IPS-15b (cell line): ENCODE measurements at regions not wholly inside any gene's neighbourhood (a gene's known extent, or its start where the extent isn't known, plus 50 kb on each side); places are given as distances from the start of the nearest gene placed in this dataset.
"Not testable (repeated sequence)": the region's sequence is repeated elsewhere in the genome, so short reads cannot be mapped to it uniquely, and the experiment has no call there.

Experiments used
- H3K27me3 ChIP-seq: one replicate; pipeline ENCODE4 v1.6.1; 2013; ENCODE audit warnings: low read length; ENCODE audit not compliant: control insufficient read depth, insufficient read depth
- H3K36me3 ChIP-seq: one replicate; pipeline ENCODE4 v1.6.1; 2013; ENCODE audit warnings: low read length; ENCODE audit not compliant: control insufficient read depth, insufficient read depth
- H3K4me1 ChIP-seq: one replicate; pipeline ENCODE4 v1.6.1; 2013; ENCODE audit warnings: mild to moderate bottlenecking, low read length; ENCODE audit not compliant: control insufficient read depth, insufficient read depth
- H3K4me3 ChIP-seq: one replicate; pipeline ENCODE4 v1.5.1; 2013; ENCODE audit warnings: low read depth, low read length
- H3K9ac ChIP-seq: one replicate; pipeline ENCODE4 v1.6.1; 2013; ENCODE audit warnings: low read depth, mild to moderate bottlenecking, low read length
- H3K9me3 ChIP-seq: one replicate; pipeline ENCODE4 v1.6.1; 2013; ENCODE audit warnings: mild to moderate bottlenecking, low read length; ENCODE audit not compliant: control insufficient read depth, insufficient read depth

GRCh38 chr19:13644645-13645044, 119.7 kb upstream of the MRI1 start:
- no peak overlapping the region for H3K4me3 ChIP-seq
- no peak overlapping the region for H3K9ac ChIP-seq
- H3K4me1 ChIP-seq, result no peaks in the 10 kb centered on the region
- H3K36me3 ChIP-seq, result no peaks in the 10 kb centered on the region
- H3K27me3 ChIP-seq, result no peaks in the 10 kb centered on the region
- no peaks in the 10 kb centered on the region for H3K9me3 ChIP-seq

DNA sequence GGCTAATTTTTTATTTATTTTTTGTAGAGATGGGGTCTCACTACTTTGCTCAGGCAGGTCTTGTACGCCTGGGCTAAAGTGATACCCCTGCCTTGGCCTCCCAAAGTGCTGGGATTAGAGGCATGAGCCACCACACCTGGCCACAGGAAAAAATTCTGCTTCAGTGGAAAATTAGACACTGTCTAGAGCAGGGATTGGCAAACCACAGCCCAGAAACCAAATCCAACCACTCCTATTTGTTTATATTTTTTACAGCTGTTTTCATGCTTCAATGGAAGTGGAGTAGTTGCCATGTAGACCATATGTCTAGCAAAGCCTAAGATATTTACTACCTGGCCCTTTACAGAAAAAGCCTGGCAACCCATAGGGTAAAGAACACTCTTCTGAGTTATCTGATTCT, 123.7 kb upstream of the MRI1 start:
- H3K36me3 ChIP-seq, result no peaks in the 10 kb centered on the region
- no peaks in the 10 kb centered on the region for H3K27me3 ChIP-seq
- H3K4me1 ChIP-seq, result no peaks in the 10 kb centered on the region
- no peak overlapping the region for H3K9ac ChIP-seq
- no peak overlapping the region for H3K4me3 ChIP-seq
- H3K9me3 ChIP-seq, result no peaks in the 10 kb centered on the region

DNA sequence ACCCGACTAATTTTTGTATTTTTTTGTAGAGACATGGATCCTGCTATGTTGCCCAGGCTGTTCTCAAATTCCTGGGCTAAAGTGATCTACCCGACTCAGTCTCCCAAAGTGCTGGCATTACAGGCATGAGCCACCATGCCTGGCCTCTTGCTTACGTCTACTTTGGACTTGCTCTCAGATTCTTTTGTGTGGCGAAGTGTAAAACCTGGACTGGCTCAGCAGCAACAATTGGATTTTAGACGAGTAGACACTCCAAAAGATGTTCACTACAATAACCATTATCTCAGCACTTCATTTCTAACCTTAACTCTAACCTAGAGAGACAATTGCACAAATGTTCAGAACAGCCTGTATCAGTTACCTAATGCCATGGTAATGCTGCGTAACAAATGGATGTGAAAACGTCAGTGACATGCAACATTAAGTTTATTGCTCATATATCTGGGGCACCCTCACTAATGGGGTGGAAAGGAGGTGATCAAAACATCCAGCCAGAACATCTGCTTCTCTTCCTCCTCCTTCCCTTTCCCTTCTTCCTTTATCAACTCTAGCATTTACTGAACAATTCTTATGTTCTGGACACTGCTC, 124.9 kb upstream of the MRI1 start:
- Histone ChIP-seq H3K9me3 (no peaks in the 10 kb centered on the region), H3K4me1 (no peaks in the 10 kb centered on the region), H3K36me3 (no peaks in the 10 kb centered on the region), H3K27me3 (no peaks in the 10 kb centered on the region), H3K4me3 (no peak overlapping the region), H3K9ac (no peak overlapping the region)

- no peak overlapping the region for H3K4me3 ChIP-seq
- H3K4me1 ChIP-seq, result peaks cover 7% of the 10 kb centered on the region
These were observed 126.7 kb upstream of the MRI1 start for GRCh38 chr19:13637664-13638063.

GRCh38 chr19:13634658-13635057, 128.4 kb upstream of the CACNA1A start:
- no peaks in the 10 kb centered on the region for H3K27me3 ChIP-seq
- no peak overlapping the region for H3K4me3 ChIP-seq
- no peak overlapping the region for H3K9ac ChIP-seq
- no peaks in the 10 kb centered on the region for H3K36me3 ChIP-seq
- peaks cover 8% of the 10 kb centered on the region for H3K4me1 ChIP-seq
- no peaks in the 10 kb centered on the region for H3K9me3 ChIP-seq

More at GRCh38 chr19:13637664-13638063, 126.7 kb upstream of the MRI1 start:
- Histone ChIP-seq H3K27me3 (no peaks in the 10 kb centered on the region), H3K9ac (no peak overlapping the region), H3K9me3 (no peaks in the 10 kb centered on the region), H3K36me3 (no peaks in the 10 kb centered on the region)

- Histone ChIP-seq H3K4me1 (peaks cover 8% of the 10 kb centered on the region), H3K4me3 (no peak overlapping the region)
These were observed 127.2 kb upstream of the CACNA1A start for GRCh38 chr19:13633522-13633922.

DNA sequence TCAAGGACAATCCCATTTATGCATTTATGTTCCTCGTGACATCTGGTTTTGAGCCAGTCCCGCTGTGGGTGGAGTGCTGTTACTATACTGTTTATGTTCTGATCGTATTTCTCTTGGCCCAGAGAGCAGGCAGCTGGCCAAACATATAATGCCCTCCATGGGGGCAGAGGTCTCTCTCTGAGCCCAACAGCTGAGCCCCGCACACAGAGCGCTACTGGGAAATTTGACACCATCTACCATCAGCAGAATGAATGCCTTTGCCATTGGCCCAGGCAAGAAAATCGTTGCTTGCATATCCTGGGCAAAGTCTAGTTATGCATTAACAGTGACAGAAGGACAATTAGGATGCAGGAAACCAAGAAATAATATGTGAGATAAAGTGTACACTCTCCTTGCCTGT, 126.8 kb upstream of the CACNA1A start:
- Histone ChIP-seq H3K4me1 (peaks cover 8% of the 10 kb centered on the region), H3K9me3 (no peaks in the 10 kb centered on the region), H3K9ac (no peak overlapping the region), H3K36me3 (no peaks in the 10 kb centered on the region), H3K4me3 (no peak overlapping the region), H3K27me3 (no peaks in the 10 kb centered on the region)

More at GRCh38 chr19:13633522-13633922, 127.2 kb upstream of the CACNA1A start:
- Histone ChIP-seq H3K9me3 (no peaks in the 10 kb centered on the region), H3K27me3 (no peaks in the 10 kb centered on the region), H3K9ac (no peak overlapping the region), H3K36me3 (no peaks in the 10 kb centered on the region)

GRCh38 chr19:13632164-13632563, 125.9 kb upstream of the CACNA1A start:
- H3K9ac ChIP-seq, H3K4me3 ChIP-seq, H3K27me3 ChIP-seq, H3K36me3 ChIP-seq, H3K9me3 ChIP-seq: not testable (repeated sequence)
- H3K4me1 ChIP-seq, result peaks cover 10% of the 10 kb centered on the region

DNA sequence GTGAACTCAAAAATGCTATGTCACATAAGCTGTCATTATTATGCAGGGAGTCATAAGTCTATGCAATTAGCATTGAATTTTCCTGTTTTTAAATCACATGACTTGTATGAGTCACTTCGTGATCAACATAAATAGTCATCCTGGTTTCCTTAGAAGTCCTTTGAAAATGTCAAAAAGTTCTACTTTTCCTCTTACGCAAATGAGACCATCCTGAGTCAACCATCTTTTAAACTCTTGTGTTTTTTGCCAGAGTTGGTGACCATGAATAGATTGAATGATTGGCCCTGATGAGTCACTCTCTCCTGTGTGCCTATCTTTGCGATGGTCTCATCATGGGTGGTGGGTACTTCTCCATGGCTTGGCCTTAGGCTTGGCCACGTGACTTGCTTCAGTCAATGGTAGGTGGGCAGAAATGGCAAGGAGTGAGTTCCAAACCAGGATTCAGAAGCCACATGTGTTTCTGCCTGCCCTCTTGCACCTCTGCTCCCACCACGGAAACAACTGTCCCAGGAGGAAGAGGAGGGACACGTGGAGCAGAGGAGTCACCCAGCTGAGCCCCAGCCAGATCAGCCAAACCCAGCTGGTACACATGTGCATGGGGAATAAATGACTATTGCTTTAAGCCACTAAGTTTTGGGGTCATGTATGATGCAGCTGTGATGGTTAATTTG, 123.5 kb upstream of the CACNA1A start:
- Histone ChIP-seq H3K9me3 (no peaks in the 10 kb centered on the region), H3K36me3 (no peaks in the 10 kb centered on the region), H3K9ac (no peak overlapping the region), H3K4me3 (no peak overlapping the region), H3K27me3 (no peaks in the 10 kb centered on the region), H3K4me1 (peaks cover 13% of the 10 kb centered on the region)

GRCh38 chr19:13627531-13627930, 121.3 kb upstream of the CACNA1A start:
- no peak overlapping the region for H3K9ac ChIP-seq
- no peaks in the 10 kb centered on the region for H3K36me3 ChIP-seq
- peaks cover 20% of the 10 kb centered on the region for H3K4me1 ChIP-seq
- no peak overlapping the region for H3K4me3 ChIP-seq
- no peaks in the 10 kb centered on the region for H3K9me3 ChIP-seq
- H3K27me3 ChIP-seq, result peaks cover 3% of the 10 kb centered on the region

DNA sequence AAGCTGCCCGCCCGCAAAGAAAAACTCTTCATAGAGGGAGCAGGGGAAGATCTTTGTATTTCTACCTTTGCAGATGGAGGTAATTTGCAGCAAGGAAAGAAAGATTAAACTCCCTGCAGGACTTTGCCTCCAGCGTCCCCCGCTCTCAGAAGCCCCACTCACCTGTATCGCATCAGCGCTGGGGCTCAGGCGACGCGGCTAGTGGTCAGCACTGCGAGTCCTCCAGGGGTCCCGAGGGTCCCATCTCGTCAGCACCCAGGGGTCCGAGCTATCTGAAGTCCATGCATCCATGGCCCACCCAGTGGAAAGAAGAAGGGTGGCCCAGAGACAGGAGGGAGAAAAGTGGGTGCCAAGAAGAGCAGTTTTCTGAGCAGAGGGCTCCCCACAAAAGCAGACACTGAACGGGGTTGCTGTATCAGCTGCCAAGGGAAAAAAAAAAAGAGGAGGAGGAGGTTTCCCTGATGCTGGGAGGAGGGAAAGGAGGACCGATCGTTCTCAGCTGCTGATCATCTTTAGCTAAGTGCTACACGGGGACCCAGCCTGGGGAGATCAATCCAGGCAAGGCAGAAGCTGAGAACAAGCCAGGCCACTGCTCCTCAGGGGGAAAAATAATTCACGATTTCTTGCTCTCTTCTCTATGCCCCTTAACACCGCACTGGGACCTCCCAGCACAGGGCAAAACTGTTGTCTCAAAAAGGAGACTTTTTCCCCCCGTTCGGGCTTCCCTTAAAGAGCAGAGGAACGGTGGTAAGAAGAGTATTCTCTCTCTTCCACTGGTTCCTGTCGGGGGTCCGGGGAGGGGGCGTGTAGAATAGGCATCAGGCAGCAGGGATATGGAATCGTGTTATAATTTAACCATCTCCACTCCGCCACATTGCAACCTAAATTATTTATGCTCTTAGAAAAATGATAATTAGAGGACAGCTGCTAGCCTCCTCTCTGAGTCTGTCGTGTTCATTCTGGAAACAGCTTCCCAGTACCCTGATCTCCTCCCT, 117.7 kb upstream of the CACNA1A start:
- Histone ChIP-seq H3K9ac (no peak overlapping the region), H3K36me3 (no peaks in the 10 kb centered on the region), H3K4me1 (peaks cover 25% of the 10 kb centered on the region), H3K4me3 (peak overlapping the region; percentile 39), H3K9me3 (no peaks in the 10 kb centered on the region), H3K27me3 (peaks cover 6% of the 10 kb centered on the region)
